ENCODE measurements at regions not wholly inside any gene's neighbourhood (a gene's known extent, or its start where the extent isn't known, plus 50 kb on each side); places are given as distances from the start of the nearest gene placed in this dataset.

DNA sequence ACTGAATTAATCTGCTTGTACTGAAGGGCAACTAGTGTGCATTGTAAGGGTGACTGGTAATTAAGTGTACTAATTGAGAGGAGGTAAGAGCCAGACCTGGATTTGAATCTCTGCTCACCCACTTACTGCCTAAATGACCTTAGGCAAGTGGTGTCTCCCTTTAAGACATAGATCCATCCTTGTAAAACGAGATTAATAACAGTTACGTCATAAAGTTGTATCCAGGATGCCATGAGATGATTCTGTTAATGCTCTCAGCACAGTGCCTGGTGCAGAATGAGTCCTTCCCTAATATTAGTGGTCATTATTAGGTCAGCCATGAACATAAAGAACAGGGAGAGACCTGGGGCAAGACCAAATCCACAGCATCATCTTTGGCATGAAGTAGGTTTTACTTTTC is 470.1 kb downstream of the MAFB start:
- H3K9ac ChIP-seq (ENCODE audit: low read depth, low read length, poor library complexity, severe bottlenecking) = no peak overlapping the region
- TF ChIP-seq, protein P1, sequence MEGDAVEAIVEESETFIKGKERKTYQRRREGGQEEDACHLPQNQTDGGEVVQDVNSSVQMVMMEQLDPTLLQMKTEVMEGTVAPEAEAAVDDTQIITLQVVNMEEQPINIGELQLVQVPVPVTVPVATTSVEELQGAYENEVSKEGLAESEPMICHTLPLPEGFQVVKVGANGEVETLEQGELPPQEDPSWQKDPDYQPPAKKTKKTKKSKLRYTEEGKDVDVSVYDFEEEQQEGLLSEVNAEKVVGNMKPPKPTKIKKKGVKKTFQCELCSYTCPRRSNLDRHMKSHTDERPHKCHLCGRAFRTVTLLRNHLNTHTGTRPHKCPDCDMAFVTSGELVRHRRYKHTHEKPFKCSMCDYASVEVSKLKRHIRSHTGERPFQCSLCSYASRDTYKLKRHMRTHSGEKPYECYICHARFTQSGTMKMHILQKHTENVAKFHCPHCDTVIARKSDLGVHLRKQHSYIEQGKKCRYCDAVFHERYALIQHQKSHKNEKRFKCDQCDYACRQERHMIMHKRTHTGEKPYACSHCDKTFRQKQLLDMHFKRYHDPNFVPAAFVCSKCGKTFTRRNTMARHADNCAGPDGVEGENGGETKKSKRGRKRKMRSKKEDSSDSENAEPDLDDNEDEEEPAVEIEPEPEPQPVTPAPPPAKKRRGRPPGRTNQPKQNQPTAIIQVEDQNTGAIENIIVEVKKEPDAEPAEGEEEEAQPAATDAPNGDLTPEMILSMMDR (conservative IDR thresholded peaks at IDR 0.05; ENCODE audit: low read length) = no peak
- no peak for TF ChIP-seq EZH2phosphoT487 (IDR thresholded peaks at IDR 0.05; ENCODE audit: borderline replicate concordance)
- no peaks in the 10 kb centered on the region for H4K20me1 ChIP-seq (ENCODE audit: insufficient read depth, low read length, poor library complexity, severe bottlenecking)
- no peaks in the 10 kb centered on the region for H3K79me2 ChIP-seq (ENCODE audit: insufficient read depth, low read length)
- H3K4me2 ChIP-seq (ENCODE audit: low read depth, low read length, poor library complexity, severe bottlenecking) = no peak overlapping the region
- H3K27me3 ChIP-seq (ENCODE audit: insufficient read depth, low read length, poor library complexity, severe bottlenecking) = no peaks in the 10 kb centered on the region
- no peaks in the 10 kb centered on the region for H3K9me2 ChIP-seq (replicated peaks; ENCODE audit: low read depth, low read length)
- no peak overlapping the region for H2AFZ ChIP-seq (ENCODE audit: low read length)
- no peaks in the 10 kb centered on the region for H3F3A ChIP-seq (ENCODE audit: low read depth)
- no peaks in the 10 kb centered on the region for H3K36me3 ChIP-seq (ENCODE audit: insufficient read depth, low read length)
- H3K4me1 ChIP-seq (ENCODE audit: insufficient read depth, low read length, poor library complexity, severe bottlenecking) = no peaks in the 10 kb centered on the region
- no peaks in the 10 kb centered on the region for H3K9me3 ChIP-seq (ENCODE audit: insufficient read depth, low read depth, low read length)
- H3K4me3 ChIP-seq (ENCODE audit: low read length, poor library complexity, severe bottlenecking) = no peak overlapping the region

DNA sequence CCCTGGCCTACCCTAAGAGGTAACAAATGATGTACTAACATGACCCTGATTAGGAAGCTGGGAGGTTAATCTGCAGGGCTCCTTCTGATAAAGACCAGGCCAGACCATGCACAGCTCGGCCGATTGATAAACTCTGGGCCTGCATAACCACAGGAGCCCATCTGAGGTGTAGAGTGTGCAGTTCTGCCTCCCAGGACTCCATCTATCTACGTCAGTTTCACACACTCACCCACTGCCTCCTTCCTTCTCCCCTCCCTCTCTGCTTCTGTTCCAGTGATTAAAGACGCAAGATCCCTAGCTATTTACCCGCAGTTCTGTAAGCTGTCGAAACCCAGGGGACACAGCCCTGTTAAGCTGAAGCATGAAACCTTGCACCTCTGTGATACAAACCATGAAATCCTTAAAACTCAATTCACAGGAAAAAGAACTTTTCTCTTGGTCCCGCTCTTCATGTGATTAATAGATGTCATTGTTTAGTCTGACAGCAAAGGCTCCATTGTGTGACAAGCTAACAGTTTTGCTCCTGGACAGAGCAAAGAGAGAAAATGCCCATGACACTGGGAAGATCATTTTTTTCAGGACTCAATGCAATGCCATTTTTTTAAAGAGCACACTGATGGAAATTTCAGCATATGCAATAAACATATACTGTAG is 470.6 kb downstream of the MAFB start:
- Histone ChIP-seq H4K20me1 (ENCODE audit: insufficient read depth, low read length, poor library complexity, severe bottlenecking) (no peaks in the 10 kb centered on the region), H3K36me3 (ENCODE audit: insufficient read depth, low read length) (no peaks in the 10 kb centered on the region), H3K4me1 (ENCODE audit: insufficient read depth, low read length, poor library complexity, severe bottlenecking) (no peaks in the 10 kb centered on the region), H3K79me2 (ENCODE audit: insufficient read depth, low read length) (no peaks in the 10 kb centered on the region), H3K4me3 (ENCODE audit: low read length, poor library complexity, severe bottlenecking) (no peak overlapping the region), H3K9me3 (ENCODE audit: insufficient read depth, low read depth, low read length) (no peaks in the 10 kb centered on the region), H2AFZ (ENCODE audit: low read length) (no peak overlapping the region), H3K27me3 (ENCODE audit: insufficient read depth, low read length, poor library complexity, severe bottlenecking) (no peaks in the 10 kb centered on the region), H3F3A (ENCODE audit: low read depth) (no peaks in the 10 kb centered on the region), H3K4me2 (ENCODE audit: low read depth, low read length, poor library complexity, severe bottlenecking) (no peak overlapping the region), H3K9me2 (replicated peaks; ENCODE audit: low read depth, low read length) (no peaks in the 10 kb centered on the region), H3K9ac (ENCODE audit: low read depth, low read length, poor library complexity, severe bottlenecking) (no peak overlapping the region)
- TF ChIP-seq, protein P1 (conservative IDR thresholded peaks at IDR 0.05; ENCODE audit: low read length) = no peak
- TF ChIP-seq EZH2phosphoT487 (IDR thresholded peaks at IDR 0.05; ENCODE audit: borderline replicate concordance) = no peak

DNA sequence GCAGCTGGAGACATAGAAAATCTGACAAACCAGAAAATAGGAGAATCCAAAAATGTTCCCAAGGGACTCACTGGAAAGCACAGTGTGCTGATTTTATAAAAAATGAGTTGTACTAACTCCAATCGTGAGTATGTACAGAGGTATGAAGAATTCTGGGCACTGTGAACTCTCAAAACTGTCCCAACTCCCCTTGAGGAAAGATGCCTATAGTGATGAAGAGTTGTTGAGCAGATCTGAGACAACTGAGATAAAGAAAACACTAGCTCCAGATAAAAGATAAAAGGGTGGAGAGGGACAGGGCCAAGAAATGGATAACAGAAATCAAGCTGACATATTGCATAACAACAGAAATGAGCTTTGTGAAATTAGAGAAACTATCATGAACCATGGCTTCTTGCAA is 481.4 kb downstream of the MAFB start:
- Histone ChIP-seq H3K36me3 (ENCODE audit: insufficient read depth, low read length) (no peaks in the 10 kb centered on the region), H3K4me3 (ENCODE audit: low read length, poor library complexity, severe bottlenecking) (no peak overlapping the region), H3F3A (ENCODE audit: low read depth) (no peaks in the 10 kb centered on the region), H3K4me1 (ENCODE audit: insufficient read depth, low read length, poor library complexity, severe bottlenecking) (no peaks in the 10 kb centered on the region), H3K27me3 (ENCODE audit: insufficient read depth, low read length, poor library complexity, severe bottlenecking) (peaks cover under 1% of the 10 kb centered on the region), H3K9me2 (replicated peaks; ENCODE audit: low read depth, low read length) (no peaks in the 10 kb centered on the region), H4K20me1 (ENCODE audit: insufficient read depth, low read length, poor library complexity, severe bottlenecking) (no peaks in the 10 kb centered on the region), H3K79me2 (ENCODE audit: insufficient read depth, low read length) (no peaks in the 10 kb centered on the region), H2AFZ (ENCODE audit: low read length) (no peak overlapping the region), H3K9me3 (ENCODE audit: insufficient read depth, low read depth, low read length) (no peaks in the 10 kb centered on the region), H3K9ac (ENCODE audit: low read depth, low read length, poor library complexity, severe bottlenecking) (no peak overlapping the region), H3K4me2 (ENCODE audit: low read depth, low read length, poor library complexity, severe bottlenecking) (no peak overlapping the region)
- TF ChIP-seq, protein P1 (conservative IDR thresholded peaks at IDR 0.05; ENCODE audit: low read length) = no peak
- TF ChIP-seq EZH2phosphoT487 (IDR thresholded peaks at IDR 0.05; ENCODE audit: borderline replicate concordance) = no peak
